GM12872 (cell line): ENCODE measurements at regions not wholly inside any gene's neighbourhood (a gene's known extent, or its start where the extent isn't known, plus 50 kb on each side); places are given as distances from the start of the nearest gene placed in this dataset.

Experiments
- TF ChIP-seq, protein P1 (sequence below): IDR thresholded peaks from 3 replicates; pipeline ENCODE4 v1.5.1; 2011; ENCODE audit warnings: low read depth, mild to moderate bottlenecking, low read length, moderate library complexity; ENCODE audit not compliant: insufficient read depth

DNA sequence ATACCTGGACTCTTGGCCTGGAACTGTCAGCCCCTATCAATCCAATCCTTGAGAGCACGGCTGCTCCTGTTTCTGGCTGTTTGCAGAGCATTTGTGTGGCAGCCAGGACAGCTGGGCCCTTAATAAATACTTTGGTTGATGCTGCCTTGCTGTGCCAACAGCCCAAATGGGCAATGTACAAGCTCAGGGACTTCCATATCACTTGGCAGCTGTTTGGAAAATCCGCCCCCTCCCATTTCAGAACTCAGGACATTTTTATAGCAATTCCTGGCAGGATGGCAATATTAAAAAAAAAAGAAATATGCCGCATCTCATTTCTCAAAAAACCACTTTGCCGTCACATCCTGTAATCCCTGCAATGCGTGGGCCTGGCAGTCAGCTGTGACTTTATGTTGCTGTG, 218.9 kb downstream of the HS3ST1 start:
- TF ChIP-seq, protein P1, sequence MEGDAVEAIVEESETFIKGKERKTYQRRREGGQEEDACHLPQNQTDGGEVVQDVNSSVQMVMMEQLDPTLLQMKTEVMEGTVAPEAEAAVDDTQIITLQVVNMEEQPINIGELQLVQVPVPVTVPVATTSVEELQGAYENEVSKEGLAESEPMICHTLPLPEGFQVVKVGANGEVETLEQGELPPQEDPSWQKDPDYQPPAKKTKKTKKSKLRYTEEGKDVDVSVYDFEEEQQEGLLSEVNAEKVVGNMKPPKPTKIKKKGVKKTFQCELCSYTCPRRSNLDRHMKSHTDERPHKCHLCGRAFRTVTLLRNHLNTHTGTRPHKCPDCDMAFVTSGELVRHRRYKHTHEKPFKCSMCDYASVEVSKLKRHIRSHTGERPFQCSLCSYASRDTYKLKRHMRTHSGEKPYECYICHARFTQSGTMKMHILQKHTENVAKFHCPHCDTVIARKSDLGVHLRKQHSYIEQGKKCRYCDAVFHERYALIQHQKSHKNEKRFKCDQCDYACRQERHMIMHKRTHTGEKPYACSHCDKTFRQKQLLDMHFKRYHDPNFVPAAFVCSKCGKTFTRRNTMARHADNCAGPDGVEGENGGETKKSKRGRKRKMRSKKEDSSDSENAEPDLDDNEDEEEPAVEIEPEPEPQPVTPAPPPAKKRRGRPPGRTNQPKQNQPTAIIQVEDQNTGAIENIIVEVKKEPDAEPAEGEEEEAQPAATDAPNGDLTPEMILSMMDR: no peak

DNA sequence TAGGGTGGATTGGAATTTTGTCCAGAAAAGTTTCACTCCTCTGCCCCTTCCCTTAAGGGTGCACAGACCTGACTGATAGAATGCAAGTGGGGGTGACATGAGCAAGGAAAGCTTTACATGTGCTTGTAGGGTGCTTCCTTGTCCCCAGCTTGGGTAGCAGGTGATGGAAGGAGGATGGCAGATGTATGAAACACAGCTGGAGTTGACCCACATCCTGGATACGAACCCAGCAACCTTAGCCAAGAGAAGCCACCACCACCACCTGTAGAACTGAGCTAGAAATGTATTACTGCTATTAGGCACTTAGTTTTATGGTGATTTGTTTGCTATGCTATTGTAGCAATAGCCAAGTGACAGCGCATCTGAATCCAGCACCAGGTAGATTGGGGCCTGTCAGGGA, 227.4 kb downstream of the HS3ST1 start:
- TF ChIP-seq, protein P1: no peak

DNA sequence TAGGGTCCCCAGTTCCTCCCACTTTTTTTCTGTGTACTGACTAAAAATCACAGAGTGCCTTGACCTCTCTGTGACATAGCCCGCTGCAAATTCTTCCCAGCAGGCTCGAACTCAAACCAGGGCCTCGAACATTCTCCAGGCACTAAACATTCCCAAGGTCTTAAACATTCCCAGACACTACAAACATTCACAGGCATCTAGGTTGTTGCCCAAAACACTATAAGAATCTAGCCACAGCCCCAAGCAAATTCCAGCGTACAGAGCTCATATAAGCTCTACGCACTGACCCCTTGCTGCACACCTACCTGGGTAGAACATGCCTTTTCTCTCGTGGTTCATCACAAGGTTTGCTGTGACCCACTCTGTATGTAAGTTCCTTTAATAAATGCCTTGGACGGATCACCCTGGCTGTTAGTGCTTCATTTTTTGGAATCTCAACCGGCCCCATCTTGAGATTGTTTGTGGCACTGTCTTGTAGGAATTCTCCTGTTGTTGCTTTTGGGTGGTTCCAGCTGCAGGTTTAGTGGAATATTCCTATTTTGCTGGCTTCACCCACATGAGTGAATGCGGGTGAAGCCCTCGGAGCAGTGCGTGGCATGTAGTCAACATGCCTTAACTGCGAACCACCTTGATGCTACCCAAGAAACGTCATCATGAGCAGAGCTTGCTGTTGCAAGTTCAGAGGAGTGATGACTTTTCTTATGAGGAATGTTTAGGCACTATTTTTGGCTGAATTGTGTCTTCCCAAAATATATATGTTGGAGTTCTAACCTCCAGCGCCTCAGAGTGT, 230.0 kb downstream of the HS3ST1 start:
- TF ChIP-seq, protein P1: no peak

GRCh38 chr4:11197631-11198341, 230.9 kb downstream of the HS3ST1 start:
- TF ChIP-seq, protein P1: no peak

DNA sequence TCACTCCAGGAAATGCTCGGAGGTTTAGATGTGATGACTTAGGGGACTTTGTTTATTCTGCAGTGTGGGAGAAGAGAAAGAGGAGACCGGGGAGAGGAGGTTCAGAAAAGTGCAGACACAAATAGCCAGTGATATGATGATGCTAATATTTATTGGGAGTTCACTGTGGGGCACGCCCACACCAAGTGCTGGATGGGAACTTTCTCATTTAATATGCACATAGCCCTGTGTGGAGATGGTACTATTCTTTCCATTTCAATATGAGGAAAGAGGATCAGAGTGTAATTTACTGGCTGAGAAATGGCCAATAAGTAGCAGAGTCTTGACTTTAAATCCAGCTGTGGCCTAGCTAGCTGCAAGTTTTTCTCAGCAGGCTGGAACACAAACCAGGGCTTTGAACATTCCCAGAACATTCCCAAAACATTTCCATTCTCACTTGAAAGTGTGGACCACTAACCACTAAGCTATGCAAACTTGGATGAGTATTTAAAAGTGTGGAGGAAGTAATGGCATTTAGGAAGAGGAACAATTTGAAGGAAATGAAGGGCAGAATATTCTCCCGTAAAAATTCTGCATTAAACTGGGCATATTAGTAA, 231.7 kb downstream of the HS3ST1 start:
- TF ChIP-seq, protein P1: no peak

GRCh38 chr4:11194431-11194830, 234.3 kb downstream of the HS3ST1 start:
- TF ChIP-seq, protein P1: no peak

- TF ChIP-seq, protein P1: no peak
Measured at GRCh38 chr4:11189756-11190155, 238.9 kb downstream of the HS3ST1 start.
